H1 (cell line): ENCODE measurements at regions not wholly inside any gene's neighbourhood (a gene's known extent, or its start where the extent isn't known, plus 50 kb on each side); places are given as distances from the start of the nearest gene placed in this dataset.

Experiments used
- CTCF ChIA-PET: fragments of 300-600 bp; sonication (Branson Sonifier 250); formaldehyde crosslinking; loops from one replicate; lab custom pipeline; 2021; ENCODE audit not compliant: partially characterized antibody; lab: Charles Lee
- POLR2A ChIA-PET: fragments of 300-600 bp; sonication (Branson Sonifier 250); formaldehyde crosslinking; loops from one replicate; lab custom pipeline; 2021; ENCODE audit warnings: inconsistent platforms; ENCODE audit not compliant: partially characterized antibody; lab: Charles Lee
- DNase-seq, 2 experiments: peaks; one replicate each; pipeline versions ENCODE4 v3.0.0 to v3.0.0-alpha.2; 2010 to 2022; ENCODE audit warnings: low spot score in 2 of 2, low read depth in 1 of 2, mixed read lengths in 1 of 2
- FAIRE-seq: peaks from 2 replicates; lab custom pipeline; 2011; peaks lifted over from hg19 to GRCh38; lab: Jason Lieb, UNC
- H2AFZ ChIP-seq: 2 replicates; pipeline ENCODE4 v1.8.1; 2012; ENCODE audit warnings: low read length, inconsistent platforms
- H2AK5ac ChIP-seq: 2 replicates; pipeline ENCODE4 v1.6.1; 2013; ENCODE audit warnings: low read depth, low read length
- H2BK120ac ChIP-seq: replicated peaks from 2 replicates; pipeline ENCODE3; 2013; ENCODE audit warnings: low read depth, low read length, inconsistent platforms
- H2BK12ac ChIP-seq: 2 replicates; pipeline ENCODE4 v1.6.1; 2013; ENCODE audit warnings: low read depth, low read length
- H2BK15ac ChIP-seq: 2 replicates; pipeline ENCODE4 v1.6.1; 2013; ENCODE audit warnings: low read length
- H2BK20ac ChIP-seq: 2 replicates; pipeline ENCODE4 v1.6.1; 2013; ENCODE audit warnings: low read length
- H2BK5ac ChIP-seq: 2 replicates; pipeline ENCODE4 v1.6.1; 2013; ENCODE audit warnings: low read depth, low read length
- H3K14ac ChIP-seq: 2 replicates; pipeline ENCODE4 v1.6.1; 2013; ENCODE audit warnings: inconsistent platforms; ENCODE audit not compliant: insufficient read length
- H3K18ac ChIP-seq: 2 replicates; pipeline ENCODE4 v1.6.1; 2013; ENCODE audit warnings: low read length; ENCODE audit errors: extremely low read depth
- H3K23ac ChIP-seq: 2 replicates; pipeline ENCODE4 v1.6.1; 2013; ENCODE audit warnings: inconsistent platforms; ENCODE audit not compliant: insufficient read length
- H3K23me2 ChIP-seq: 2 replicates; pipeline ENCODE4 v1.6.1; 2013; ENCODE audit warnings: low read depth, low read length
- H3K27ac ChIP-seq: 2 replicates; pipeline ENCODE4 v1.6.1; 2011; ENCODE audit warnings: low read depth, low read length, inconsistent platforms
- H3K27me3 ChIP-seq, 4 experiments: replicated peaks in 1 of 4; 1 replicate in 1 of 4; 2 replicates in 3 of 4; pipeline versions ENCODE4 v1.6.1 to v1.8.1; 2011 to 2013; ENCODE audit warnings: low read length in 3 of 4, mild to moderate bottlenecking in 3 of 4, inconsistent platforms in 2 of 4, mixed read lengths in 2 of 4, moderate library complexity in 1 of 4; ENCODE audit not compliant: control insufficient read depth in 3 of 4, insufficient read depth in 3 of 4; ENCODE audit errors: extremely low read depth in 1 of 4
- H3K36me3 ChIP-seq, 4 experiments: 2 replicates each; pipeline versions ENCODE4 v1.6.1 to v1.8.1; 2011 to 2013; ENCODE audit warnings: mild to moderate bottlenecking in 4 of 4, low read length in 3 of 4, moderate library complexity in 2 of 4, control low read depth in 1 of 4, inconsistent platforms in 1 of 4; ENCODE audit not compliant: insufficient read depth in 4 of 4, control insufficient read depth in 2 of 4
- H3K4ac ChIP-seq: replicated peaks from 2 replicates; pipeline ENCODE3; 2013; ENCODE audit warnings: low read length, low read depth, mixed read lengths, inconsistent platforms; ENCODE audit not compliant: insufficient read length
- H3K4me1 ChIP-seq, 4 experiments: replicated peaks in 1 of 4; 1 replicate in 1 of 4; 2 replicates in 3 of 4; pipeline versions ENCODE4 v1.6.1 to v1.8.1; 2011 to 2013; ENCODE audit warnings: low read length in 3 of 4, inconsistent platforms in 2 of 4, mixed read lengths in 1 of 4; ENCODE audit not compliant: insufficient read depth in 4 of 4, control insufficient read depth in 3 of 4
- H3K4me2 ChIP-seq, 2 experiments: 2 replicates each; pipeline versions ENCODE4 v1.6.1 to v1.8.1; 2011 to 2013; ENCODE audit warnings: low read depth in 2 of 2, low read length in 2 of 2, control low read depth in 1 of 2, inconsistent platforms in 1 of 2, mild to moderate bottlenecking in 1 of 2; ENCODE audit not compliant: insufficient read depth in 1 of 2
- H3K4me3 ChIP-seq, 4 experiments: fragments of 200-600, 300-600 bp in 1 of 4; sonication (generic), shearing (Covaris generic), sonication (Bioruptor Twin) in 1 of 4; 2 replicates each; pipeline versions ENCODE4 v1.5.1 to v1.8.1; 2011 to 2016; ENCODE audit warnings: low read length in 4 of 4, low read depth in 3 of 4, control low read depth in 2 of 4, inconsistent platforms in 2 of 4, mild to moderate bottlenecking in 2 of 4, mixed read lengths in 1 of 4, moderate library complexity in 1 of 4; ENCODE audit not compliant: insufficient read depth in 2 of 4; ENCODE audit errors: extremely low read depth in 1 of 4
- H3K56ac ChIP-seq: replicated peaks from 2 replicates; pipeline ENCODE3; 2013; ENCODE audit warnings: low read depth, mild to moderate bottlenecking, mixed read lengths, low read length, inconsistent platforms; ENCODE audit not compliant: insufficient read length
- H3K79me1 ChIP-seq: 2 replicates; pipeline ENCODE4 v1.6.1; 2013; ENCODE audit warnings: low read depth, low read length, control low read depth
- H3K79me2 ChIP-seq, 2 experiments: 2 replicates each; pipeline versions ENCODE4 v1.6.1 to v1.8.1; 2012 to 2013; ENCODE audit warnings: low read length in 2 of 2, mild to moderate bottlenecking in 2 of 2, inconsistent platforms in 1 of 2; ENCODE audit not compliant: insufficient read depth in 2 of 2, control insufficient read depth in 1 of 2
- H3K9ac ChIP-seq, 4 experiments: replicated peaks in 1 of 4; 1 replicate in 1 of 4; 2 replicates in 3 of 4; pipeline versions ENCODE4 v1.6.1 to v1.8.1; 2011 to 2013; ENCODE audit warnings: low read depth in 3 of 4, low read length in 3 of 4, control low read depth in 2 of 4, mild to moderate bottlenecking in 2 of 4, moderate library complexity in 2 of 4, inconsistent platforms in 1 of 4; ENCODE audit errors: extremely low read depth in 1 of 4
- H3K9me3 ChIP-seq, 2 experiments: 2 replicates each; pipeline versions ENCODE4 v1.6.1 to v1.8.1; 2012 to 2013; ENCODE audit warnings: mild to moderate bottlenecking in 2 of 2, moderate library complexity in 2 of 2, control low read depth in 1 of 2, inconsistent platforms in 1 of 2, low read depth in 1 of 2, low read length in 1 of 2, mixed read lengths in 1 of 2; ENCODE audit not compliant: insufficient read depth in 2 of 2
- H4K20me1 ChIP-seq, 2 experiments: replicated peaks in 1 of 2; 2 replicates each; pipeline versions ENCODE3 to v1.8.1; 2011 to 2013; ENCODE audit warnings: inconsistent platforms in 2 of 2, low read length in 2 of 2, mild to moderate bottlenecking in 1 of 2; ENCODE audit not compliant: insufficient read depth in 2 of 2, control insufficient read depth in 1 of 2
- H4K5ac ChIP-seq: 2 replicates; pipeline ENCODE4 v1.6.1; 2013; ENCODE audit warnings: low read length, low read depth, mixed read lengths, inconsistent platforms; ENCODE audit not compliant: insufficient read length
- H4K8ac ChIP-seq: 2 replicates; pipeline ENCODE4 v1.8.0; 2013; ENCODE audit warnings: mild to moderate bottlenecking, moderate library complexity, low read length, inconsistent platforms; ENCODE audit not compliant: insufficient read depth; ENCODE audit errors: extremely low read depth
- H4K91ac ChIP-seq: replicated peaks from 2 replicates; pipeline ENCODE3; 2013; ENCODE audit warnings: low read length, mixed read lengths, inconsistent platforms; ENCODE audit not compliant: insufficient read length
- BCL11A ChIP-seq, 2 experiments: IDR thresholded peaks; one replicate each; pipeline ENCODE4 v1.6.1; 2011; ENCODE audit warnings: low read depth in 2 of 2, low read length in 2 of 2, mild to moderate bottlenecking in 2 of 2
- CBX8 ChIP-seq: fragments of 300-800, 300-1000 bp; sonication (generic); IDR thresholded peaks from 2 replicates; pipeline ENCODE4 v1.7.1; 2016; ENCODE audit warnings: low read depth, low read length, borderline replicate concordance
- EZH2 ChIP-seq: fragments of 200-600 bp; sonication (generic); IDR thresholded peaks from 2 replicates; pipeline ENCODE4 v1.7.1; 2012; ENCODE audit warnings: low read depth, mild to moderate bottlenecking, moderate library complexity, low read length, inconsistent platforms; ENCODE audit not compliant: severe bottlenecking
- GABPA ChIP-seq: IDR thresholded peaks from 2 replicates; pipeline ENCODE4 v1.6.1; 2011; ENCODE audit warnings: mild to moderate bottlenecking, low read length, moderate library complexity, borderline replicate concordance; ENCODE audit not compliant: insufficient read depth
- JUND ChIP-seq: IDR thresholded peaks from 2 replicates; pipeline ENCODE4 v1.6.1; 2011; ENCODE audit warnings: mild to moderate bottlenecking, improper control_type of control experiment, low read length
- SUZ12 ChIP-seq: fragments of 200-600 bp; sonication (generic); IDR thresholded peaks from 2 replicates; pipeline ENCODE4 v1.6.1; 2012; ENCODE audit warnings: mild to moderate bottlenecking, inconsistent platforms, low read length, moderate library complexity, mixed read lengths
- TAF1 ChIP-seq: IDR thresholded peaks from 2 replicates; pipeline ENCODE4 v1.6.1; 2011; ENCODE audit warnings: mild to moderate bottlenecking, low read depth, low read length
- USF2 ChIP-seq: IDR thresholded peaks from 2 replicates; pipeline ENCODE4 v1.6.1; 2011; ENCODE audit warnings: low read length, improper control_type of control experiment
- WGBS, 2 experiments: shearing (Covaris generic) in 1 of 2; methylation state at CpG; one replicate each; pipeline versions ENCODE4 v1.1.6 to v1.1.7; 2013 to 2015; ENCODE audit warnings: low lambda C conversion rate in 2 of 2, mixed read lengths in 2 of 2, inconsistent platforms in 1 of 2, low coverage in 1 of 2, missing lambda C conversion rate in 1 of 2; ENCODE audit not compliant: insufficient replicate concordance in 2 of 2, insufficient coverage in 1 of 2, insufficient read length in 1 of 2; ENCODE audit errors: extremely low coverage in 1 of 2, missing lambda C conversion rate in 1 of 2; 5-methylcytosine and 5-hydroxymethylcytosine counted together

GRCh38 chr2:53181759-53182158 lies 585.8 kb upstream of the CHAC2 start:
- H3K4me3 ChIP-seq: no peak overlapping the region
- no peak overlapping the region for H3K56ac ChIP-seq
- H2BK120ac ChIP-seq: no peak overlapping the region
- H3K79me1 ChIP-seq: no peaks in the 10 kb centered on the region
- no peaks in the 10 kb centered on the region for H3K36me3 ChIP-seq
- no peaks in the 10 kb centered on the region for H3K9me3 ChIP-seq
- peaks cover 0 to 2% (median under 1%) of the 10 kb centered on the region in 4 experiments; a peak in 3 of 7 replicates for H3K4me1 ChIP-seq
- TF ChIP-seq EZH2 (no peak), TAF1 (no peak), CBX8 (no peak), USF2 (no peak), BCL11A (IDR thresholded peaks at IDR 0.05; ENCODE audit: low read depth in 2 of 2, low read length in 2 of 2) (no peak), GABPA (no peak), JUND (no peak), SUZ12 (no peak)
- POLR2A ChIA-PET: no interaction called here
- H3K18ac ChIP-seq: no peak overlapping the region
- no peak overlapping the region for H2BK15ac ChIP-seq
- H4K8ac ChIP-seq: no peak overlapping the region
- no peak overlapping the region for H2BK5ac ChIP-seq
- DNase-seq (no peak), FAIRE-seq (no peak)
- H3K79me2 ChIP-seq: no peaks in the 10 kb centered on the region
- no peak overlapping the region for H4K91ac ChIP-seq
- H2BK12ac ChIP-seq: no peak overlapping the region
- no peak overlapping the region for H2BK20ac ChIP-seq
- no peaks in the 10 kb centered on the region for H4K20me1 ChIP-seq
- 97% methylated on average over 2 of the region's 2 CpGs; no CpG with 5 or more reads in 1 of the 2 experiments for WGBS, 2 experiments
- CTCF ChIA-PET: interaction anchor here (0.9 kb wide), 1 partner anchor 162 kb away, joined by 3 read pairs; no protein-coding TSS in a partner anchor
- no peak overlapping the region for H2AK5ac ChIP-seq
- H3K14ac ChIP-seq: no peak overlapping the region
- no peak overlapping the region for H3K4ac ChIP-seq
- no peak overlapping the region for H3K9ac ChIP-seq
- H4K5ac ChIP-seq: no peak overlapping the region
- H3K27me3 ChIP-seq: no peaks in the 10 kb centered on the region
- no peak overlapping the region for H3K4me2 ChIP-seq
- H3K23me2 ChIP-seq: no peaks in the 10 kb centered on the region
- no peak overlapping the region for H2AFZ ChIP-seq
- no peak overlapping the region for H3K23ac ChIP-seq
- H3K27ac ChIP-seq: no peak overlapping the region
